Liver (tissue), 8 donors: ENCODE measurements at regions not wholly inside any gene's neighbourhood (a gene's known extent, or its start where the extent isn't known, plus 50 kb on each side); places are given as distances from the start of the nearest gene placed in this dataset.

Experiments
- DNase-seq: peaks from one replicate; pipeline ENCODE4 v3.0.0-alpha.2; 2017; ENCODE audit warnings: low spot score
- H3K27ac ChIP-seq, 2 donors: one replicate each; pipeline ENCODE4 v1.7.0; 2013; ENCODE audit warnings: inconsistent platforms in 2 of 2, low read length in 2 of 2, control low read depth in 1 of 2, low read depth in 1 of 2, mild to moderate bottlenecking in 1 of 2
- H3K27me3 ChIP-seq, 4 donors: one replicate each; pipeline versions ENCODE4 v1.6.1 to v1.7.0; 2013; ENCODE audit warnings: low read length in 3 of 4, inconsistent platforms in 1 of 4, mild to moderate bottlenecking in 1 of 4, moderate library complexity in 1 of 4; ENCODE audit not compliant: control insufficient read depth in 4 of 4, insufficient read depth in 4 of 4
- H3K36me3 ChIP-seq, 4 donors: one replicate each; pipeline versions ENCODE4 v1.6.1 to v1.7.0; 2013; ENCODE audit warnings: low read length in 3 of 4, mild to moderate bottlenecking in 3 of 4, low read depth in 1 of 4, moderate library complexity in 1 of 4; ENCODE audit not compliant: control insufficient read depth in 4 of 4, insufficient read depth in 3 of 4
- H3K4me1 ChIP-seq, 4 donors: one replicate each; pipeline versions ENCODE4 v1.6.1 to v1.7.0; 2013; ENCODE audit warnings: low read length in 3 of 4, mild to moderate bottlenecking in 3 of 4, moderate library complexity in 1 of 4; ENCODE audit not compliant: control insufficient read depth in 4 of 4, insufficient read depth in 4 of 4
- H3K4me3 ChIP-seq, 3 donors: one replicate each; pipeline versions ENCODE4 v1.6.1 to v1.7.0; 2013; ENCODE audit warnings: low read length in 3 of 3, control low read depth in 1 of 3, low read depth in 1 of 3, mild to moderate bottlenecking in 1 of 3
- H3K9ac ChIP-seq, 2 donors: one replicate each; pipeline ENCODE4 v1.7.0; 2013; ENCODE audit warnings: low read length in 2 of 2, mild to moderate bottlenecking in 2 of 2, moderate library complexity in 2 of 2, control low read depth in 1 of 2, low read depth in 1 of 2
- H3K9me3 ChIP-seq, 4 donors: one replicate each; pipeline versions ENCODE4 v1.6.1 to v1.7.0; 2013; ENCODE audit warnings: low read length in 3 of 4; ENCODE audit not compliant: control insufficient read depth in 4 of 4
- EGR1 ChIP-seq, 2 donors: IDR thresholded peaks; 2 replicates each; pipeline ENCODE4 v1.6.1; 2016 to 2018; ENCODE audit warnings: antibody characterized with exemption in 2 of 2, low read depth in 2 of 2
- FOXA1 ChIP-seq: IDR thresholded peaks from 2 replicates; pipeline ENCODE4 v1.6.1; 2016; ENCODE audit warnings: antibody characterized with exemption
- FOXA2 ChIP-seq: IDR thresholded peaks from 2 replicates; pipeline ENCODE4 v1.6.1; 2016; ENCODE audit warnings: antibody characterized with exemption
- GABPA ChIP-seq, 2 donors: IDR thresholded peaks in 1 of 2; conservative IDR thresholded peaks in 1 of 2; 2 replicates each; pipeline ENCODE4 v1.6.1; 2016; ENCODE audit warnings: antibody characterized with exemption in 2 of 2, mild to moderate bottlenecking in 1 of 2, moderate library complexity in 1 of 2
- HNF4A ChIP-seq, 2 donors: conservative IDR thresholded peaks; 2 replicates each; pipeline ENCODE4 v1.6.1; 2016; ENCODE audit warnings: antibody characterized with exemption in 2 of 2, mild to moderate bottlenecking in 2 of 2
- HNF4G ChIP-seq: IDR thresholded peaks from 2 replicates; pipeline ENCODE4 v1.6.1; 2016; ENCODE audit warnings: antibody characterized with exemption
- JUND ChIP-seq, 2 donors: IDR thresholded peaks; 2 replicates each; pipeline ENCODE4 v1.6.1; 2016; ENCODE audit warnings: antibody characterized with exemption in 2 of 2
- NR2F2 ChIP-seq: IDR thresholded peaks from 2 replicates; pipeline ENCODE4 v1.6.1; 2016; ENCODE audit warnings: antibody characterized with exemption
- RAD21 ChIP-seq, 2 donors: IDR thresholded peaks; 2 replicates each; pipeline ENCODE4 v1.6.1; 2016; ENCODE audit warnings: antibody characterized with exemption in 2 of 2, mild to moderate bottlenecking in 2 of 2
- RXRA ChIP-seq, 2 donors: IDR thresholded peaks; 2 replicates each; pipeline ENCODE4 v1.6.1; 2017 to 2018; ENCODE audit warnings: antibody characterized with exemption in 2 of 2, mild to moderate bottlenecking in 1 of 2
- SP1 ChIP-seq: IDR thresholded peaks from 2 replicates; pipeline ENCODE4 v1.6.1; 2018; ENCODE audit warnings: antibody characterized with exemption, mild to moderate bottlenecking
- TAF1 ChIP-seq: conservative IDR thresholded peaks from 2 replicates; pipeline ENCODE4 v1.6.1; 2016; ENCODE audit warnings: antibody characterized with exemption, mild to moderate bottlenecking
- YY1 ChIP-seq: IDR thresholded peaks from 2 replicates; pipeline ENCODE4 v1.6.1; 2016; ENCODE audit warnings: antibody characterized with exemption, mild to moderate bottlenecking
- WGBS: extraction: QIAGEN DNeasy Blood & Tissue Kit; methylation state at CpG from one replicate; pipeline ENCODE4 v1.1.7; 2013; 5-methylcytosine and 5-hydroxymethylcytosine counted together
- TF ChIP-seq, protein P1 (sequence below): fragments of 150-350 bp; IDR thresholded peaks from 2 replicates; pipeline ENCODE4 v1.5.1; 2017; ENCODE audit warnings: improper control_type of control experiment, low read depth, low read length; ENCODE audit not compliant: missing input control
- TF ChIP-seq, protein P2 (sequence below): IDR thresholded peaks from 2 replicates; pipeline ENCODE4 v1.6.1; 2016; ENCODE audit warnings: antibody characterized with exemption
- TF ChIP-seq, protein P3 (sequence below): IDR thresholded peaks from 2 replicates; pipeline ENCODE4 v1.6.1; 2016; ENCODE audit warnings: antibody characterized with exemption, mild to moderate bottlenecking
- donor health status: healthy.
- donor health status: healthy.
- donor health status: healthy.
- donor health status: healthy.
- donor health status: healthy.

GRCh38 chr9:29290516-29290915 is 1717.2 kb upstream of the C9orf72 start:
- no peaks in the 10 kb centered on the region for H3K27me3 ChIP-seq
- TF ChIP-seq RXRA (IDR thresholded peaks at IDR 0.05): no peak
- TF ChIP-seq RAD21 (IDR thresholded peaks at IDR 0.05): no peak
- TF ChIP-seq SP1: no peak
- TF ChIP-seq, protein P1, sequence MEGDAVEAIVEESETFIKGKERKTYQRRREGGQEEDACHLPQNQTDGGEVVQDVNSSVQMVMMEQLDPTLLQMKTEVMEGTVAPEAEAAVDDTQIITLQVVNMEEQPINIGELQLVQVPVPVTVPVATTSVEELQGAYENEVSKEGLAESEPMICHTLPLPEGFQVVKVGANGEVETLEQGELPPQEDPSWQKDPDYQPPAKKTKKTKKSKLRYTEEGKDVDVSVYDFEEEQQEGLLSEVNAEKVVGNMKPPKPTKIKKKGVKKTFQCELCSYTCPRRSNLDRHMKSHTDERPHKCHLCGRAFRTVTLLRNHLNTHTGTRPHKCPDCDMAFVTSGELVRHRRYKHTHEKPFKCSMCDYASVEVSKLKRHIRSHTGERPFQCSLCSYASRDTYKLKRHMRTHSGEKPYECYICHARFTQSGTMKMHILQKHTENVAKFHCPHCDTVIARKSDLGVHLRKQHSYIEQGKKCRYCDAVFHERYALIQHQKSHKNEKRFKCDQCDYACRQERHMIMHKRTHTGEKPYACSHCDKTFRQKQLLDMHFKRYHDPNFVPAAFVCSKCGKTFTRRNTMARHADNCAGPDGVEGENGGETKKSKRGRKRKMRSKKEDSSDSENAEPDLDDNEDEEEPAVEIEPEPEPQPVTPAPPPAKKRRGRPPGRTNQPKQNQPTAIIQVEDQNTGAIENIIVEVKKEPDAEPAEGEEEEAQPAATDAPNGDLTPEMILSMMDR: no peak
- TF ChIP-seq GABPA (IDR thresholded peaks at IDR 0.05 in 1 of 2, conservative IDR thresholded peaks at IDR 0.05 in 1 of 2): no peak
- TF ChIP-seq FOXA2: no peak
- TF ChIP-seq NR2F2: no peak
- TF ChIP-seq, protein P2, sequence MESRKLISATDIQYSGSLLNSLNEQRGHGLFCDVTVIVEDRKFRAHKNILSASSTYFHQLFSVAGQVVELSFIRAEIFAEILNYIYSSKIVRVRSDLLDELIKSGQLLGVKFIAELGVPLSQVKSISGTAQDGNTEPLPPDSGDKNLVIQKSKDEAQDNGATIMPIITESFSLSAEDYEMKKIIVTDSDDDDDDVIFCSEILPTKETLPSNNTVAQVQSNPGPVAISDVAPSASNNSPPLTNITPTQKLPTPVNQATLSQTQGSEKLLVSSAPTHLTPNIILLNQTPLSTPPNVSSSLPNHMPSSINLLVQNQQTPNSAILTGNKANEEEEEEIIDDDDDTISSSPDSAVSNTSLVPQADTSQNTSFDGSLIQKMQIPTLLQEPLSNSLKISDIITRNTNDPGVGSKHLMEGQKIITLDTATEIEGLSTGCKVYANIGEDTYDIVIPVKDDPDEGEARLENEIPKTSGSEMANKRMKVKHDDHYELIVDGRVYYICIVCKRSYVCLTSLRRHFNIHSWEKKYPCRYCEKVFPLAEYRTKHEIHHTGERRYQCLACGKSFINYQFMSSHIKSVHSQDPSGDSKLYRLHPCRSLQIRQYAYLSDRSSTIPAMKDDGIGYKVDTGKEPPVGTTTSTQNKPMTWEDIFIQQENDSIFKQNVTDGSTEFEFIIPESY: no peak
- TF ChIP-seq HNF4A (conservative IDR thresholded peaks at IDR 0.05): no peak
- no peak for TF ChIP-seq HNF4G
- no peak for TF ChIP-seq EGR1 (IDR thresholded peaks at IDR 0.05; ENCODE audit: low read depth in 2 of 2)
- no peak for TF ChIP-seq YY1
- no peak for TF ChIP-seq TAF1
- no peak for TF ChIP-seq JUND (IDR thresholded peaks at IDR 0.05)
- no peak for TF ChIP-seq FOXA1
- TF ChIP-seq, protein P3, sequence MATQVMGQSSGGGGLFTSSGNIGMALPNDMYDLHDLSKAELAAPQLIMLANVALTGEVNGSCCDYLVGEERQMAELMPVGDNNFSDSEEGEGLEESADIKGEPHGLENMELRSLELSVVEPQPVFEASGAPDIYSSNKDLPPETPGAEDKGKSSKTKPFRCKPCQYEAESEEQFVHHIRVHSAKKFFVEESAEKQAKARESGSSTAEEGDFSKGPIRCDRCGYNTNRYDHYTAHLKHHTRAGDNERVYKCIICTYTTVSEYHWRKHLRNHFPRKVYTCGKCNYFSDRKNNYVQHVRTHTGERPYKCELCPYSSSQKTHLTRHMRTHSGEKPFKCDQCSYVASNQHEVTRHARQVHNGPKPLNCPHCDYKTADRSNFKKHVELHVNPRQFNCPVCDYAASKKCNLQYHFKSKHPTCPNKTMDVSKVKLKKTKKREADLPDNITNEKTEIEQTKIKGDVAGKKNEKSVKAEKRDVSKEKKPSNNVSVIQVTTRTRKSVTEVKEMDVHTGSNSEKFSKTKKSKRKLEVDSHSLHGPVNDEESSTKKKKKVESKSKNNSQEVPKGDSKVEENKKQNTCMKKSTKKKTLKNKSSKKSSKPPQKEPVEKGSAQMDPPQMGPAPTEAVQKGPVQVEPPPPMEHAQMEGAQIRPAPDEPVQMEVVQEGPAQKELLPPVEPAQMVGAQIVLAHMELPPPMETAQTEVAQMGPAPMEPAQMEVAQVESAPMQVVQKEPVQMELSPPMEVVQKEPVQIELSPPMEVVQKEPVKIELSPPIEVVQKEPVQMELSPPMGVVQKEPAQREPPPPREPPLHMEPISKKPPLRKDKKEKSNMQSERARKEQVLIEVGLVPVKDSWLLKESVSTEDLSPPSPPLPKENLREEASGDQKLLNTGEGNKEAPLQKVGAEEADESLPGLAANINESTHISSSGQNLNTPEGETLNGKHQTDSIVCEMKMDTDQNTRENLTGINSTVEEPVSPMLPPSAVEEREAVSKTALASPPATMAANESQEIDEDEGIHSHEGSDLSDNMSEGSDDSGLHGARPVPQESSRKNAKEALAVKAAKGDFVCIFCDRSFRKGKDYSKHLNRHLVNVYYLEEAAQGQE: no peak
- no peak overlapping the region for H3K27ac ChIP-seq
- WGBS: 39% methylated on average over 1 of the region's 1 CpG
- no peak overlapping the region for H3K9ac ChIP-seq
- peaks cover 2 to 8% (median 5%) of the 10 kb centered on the region in 4 donors for H3K9me3 ChIP-seq
- H3K4me3 ChIP-seq: no peak overlapping the region
- DNase-seq: no peak
- H3K4me1 ChIP-seq: no peaks in the 10 kb centered on the region
- no peaks in the 10 kb centered on the region for H3K36me3 ChIP-seq

DNA sequence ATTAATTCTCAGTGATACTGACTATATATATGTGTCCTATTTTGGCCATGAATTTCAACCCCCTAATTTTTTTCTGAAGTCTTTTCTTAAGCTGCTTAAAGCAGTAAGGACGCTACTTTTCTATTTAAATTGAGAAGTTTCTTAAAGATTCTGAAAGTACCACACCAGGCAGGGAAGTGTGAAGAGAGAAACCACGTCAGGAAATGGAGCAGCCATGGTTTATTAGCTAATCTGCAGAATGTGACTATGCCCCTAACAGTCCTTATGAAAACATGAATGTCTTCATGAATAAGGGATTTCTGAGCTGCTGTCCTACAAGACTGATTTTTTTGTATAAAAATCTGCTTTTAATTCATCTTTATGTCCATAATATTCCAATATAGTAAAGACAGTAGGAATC is 1724.3 kb upstream of the C9orf72 start:
- H3K4me3 ChIP-seq: no peak overlapping the region
- H3K27me3 ChIP-seq: no peaks in the 10 kb centered on the region
- H3K9me3 ChIP-seq: peaks cover 2 to 15% (median 4%) of the 10 kb centered on the region in 4 donors
- DNase-seq: no peak
- WGBS: 44% methylated on average over 2 of the region's 2 CpGs
- TF ChIP-seq NR2F2 (no peak), FOXA1 (no peak), JUND (IDR thresholded peaks at IDR 0.05) (no peak), TAF1 (no peak), EGR1 (IDR thresholded peaks at IDR 0.05; ENCODE audit: low read depth in 2 of 2) (no peak), HNF4G (no peak), SP1 (no peak), YY1 (no peak), HNF4A (conservative IDR thresholded peaks at IDR 0.05) (no peak)
- TF ChIP-seq, protein P1: no peak
- TF ChIP-seq, protein P3: no peak
- no peaks in the 10 kb centered on the region for H3K4me1 ChIP-seq
- H3K27ac ChIP-seq: no peak overlapping the region
- no peak overlapping the region for H3K9ac ChIP-seq
- no peaks in the 10 kb centered on the region for H3K36me3 ChIP-seq
